ENCODE measurements at regions not wholly inside any gene's neighbourhood (a gene's known extent, or its start where the extent isn't known, plus 50 kb on each side); places are given as distances from the start of the nearest gene placed in this dataset.

DNA sequence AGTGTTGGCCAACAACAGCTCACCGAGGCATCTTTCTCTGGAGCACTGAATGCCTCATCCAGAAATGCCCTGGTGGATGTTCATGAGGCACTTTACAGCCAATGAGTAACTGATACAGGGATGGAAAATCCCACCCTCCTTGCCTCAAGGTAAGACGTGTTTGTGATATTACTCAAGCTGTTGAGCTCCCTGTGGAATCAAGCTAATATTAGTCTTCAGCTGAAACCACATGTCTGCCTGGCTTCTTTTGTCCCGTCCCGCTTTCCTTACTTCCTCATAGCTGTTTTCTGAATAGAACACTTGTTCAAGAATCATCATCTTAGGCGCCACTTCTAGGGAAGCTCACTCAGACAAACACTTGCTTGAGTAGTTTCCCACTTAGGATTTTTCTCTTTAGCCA is 422.4 kb downstream of the INHBA start:
- H3K27me3 ChIP-seq (ENCODE audit: control insufficient read depth, insufficient read depth, low read length) = no peaks in the 10 kb centered on the region
- no CpG with 5 or more reads among the region's 5 CpGs for WGBS (ENCODE audit: insufficient coverage, insufficient read length)

DNA sequence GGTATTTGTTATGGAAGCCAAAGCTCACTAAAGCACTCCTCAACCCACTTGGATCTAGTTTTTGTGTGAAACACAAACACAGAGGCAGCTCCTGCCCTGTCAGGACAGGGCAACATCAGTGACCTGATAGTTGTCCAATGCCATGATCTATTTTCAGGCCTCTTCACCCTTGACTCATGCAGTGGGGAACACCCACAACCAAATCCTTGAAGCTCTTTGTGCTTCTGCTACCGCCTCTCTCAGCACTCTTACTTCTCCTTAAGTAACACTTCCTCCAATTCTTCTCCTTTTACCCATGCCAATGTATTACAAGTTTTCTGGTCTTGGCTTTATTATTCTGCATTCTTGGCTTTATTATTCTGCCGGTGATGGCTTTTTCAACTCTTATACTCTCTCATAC is 425.3 kb downstream of the INHBA start:
- no peaks in the 10 kb centered on the region for H3K27me3 ChIP-seq (ENCODE audit: control insufficient read depth, insufficient read depth, low read length)
- H3K4me1 ChIP-seq (ENCODE audit: control insufficient read depth, insufficient read depth, low read length) = no peaks in the 10 kb centered on the region
- H3K9me3 ChIP-seq (ENCODE audit: control insufficient read depth, insufficient read depth, low read length) = no peaks in the 10 kb centered on the region
- no peak for DNase-seq (ENCODE audit: low read depth, low spot score)
- no peak overlapping the region for H3K4me3 ChIP-seq (ENCODE audit: low read length)
- no peaks in the 10 kb centered on the region for H3K36me3 ChIP-seq (ENCODE audit: control insufficient read depth, insufficient read depth, low read length)
- no CpG with 5 or more reads among the region's 2 CpGs for WGBS (ENCODE audit: insufficient coverage, insufficient read length)
- H3K27ac ChIP-seq (ENCODE audit: low read length) = no peak overlapping the region

More for the DNA sequence above, 422.4 kb downstream of the INHBA start:
- H3K4me3 ChIP-seq (ENCODE audit: low read length) = no peak overlapping the region
- H3K27ac ChIP-seq (ENCODE audit: low read length) = no peak overlapping the region
- no peaks in the 10 kb centered on the region for H3K36me3 ChIP-seq (ENCODE audit: control insufficient read depth, insufficient read depth, low read length)
- H3K9me3 ChIP-seq (ENCODE audit: control insufficient read depth, insufficient read depth, low read length) = no peaks in the 10 kb centered on the region
- H3K4me1 ChIP-seq (ENCODE audit: control insufficient read depth, insufficient read depth, low read length) = no peaks in the 10 kb centered on the region
- no peak for DNase-seq (ENCODE audit: low read depth, low spot score)

DNA sequence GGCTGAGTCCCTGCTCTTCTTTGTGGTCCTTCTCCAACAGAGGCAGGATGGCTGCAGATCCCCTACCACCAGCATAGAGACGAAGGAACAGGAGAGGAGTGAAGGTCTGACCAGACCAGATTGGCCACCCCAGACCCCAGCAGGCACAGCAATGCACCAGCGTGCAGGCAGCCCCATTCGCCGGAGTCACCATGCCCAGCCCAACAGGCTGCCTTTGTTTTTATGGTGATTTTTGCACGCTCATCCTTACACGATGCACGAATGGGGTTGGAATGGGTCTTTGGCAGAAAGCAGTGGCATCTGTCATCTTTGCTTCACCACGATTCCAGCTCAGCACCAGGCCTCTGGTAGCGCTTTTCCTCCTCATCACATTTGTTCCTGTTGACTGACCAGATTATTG is 427.6 kb downstream of the INHBA start:
- H3K27ac ChIP-seq (ENCODE audit: low read length) = no peak overlapping the region
- H3K9me3 ChIP-seq (ENCODE audit: control insufficient read depth, insufficient read depth, low read length) = no peaks in the 10 kb centered on the region
- WGBS (ENCODE audit: insufficient coverage, insufficient read length) = no CpG with 5 or more reads among the region's 9 CpGs
- no peaks in the 10 kb centered on the region for H3K27me3 ChIP-seq (ENCODE audit: control insufficient read depth, insufficient read depth, low read length)
- DNase-seq (ENCODE audit: low read depth, low spot score) = no peak
- H3K4me3 ChIP-seq (ENCODE audit: low read length) = no peak overlapping the region
- H3K4me1 ChIP-seq (ENCODE audit: control insufficient read depth, insufficient read depth, low read length) = no peaks in the 10 kb centered on the region
- no peaks in the 10 kb centered on the region for H3K36me3 ChIP-seq (ENCODE audit: control insufficient read depth, insufficient read depth, low read length)

DNA sequence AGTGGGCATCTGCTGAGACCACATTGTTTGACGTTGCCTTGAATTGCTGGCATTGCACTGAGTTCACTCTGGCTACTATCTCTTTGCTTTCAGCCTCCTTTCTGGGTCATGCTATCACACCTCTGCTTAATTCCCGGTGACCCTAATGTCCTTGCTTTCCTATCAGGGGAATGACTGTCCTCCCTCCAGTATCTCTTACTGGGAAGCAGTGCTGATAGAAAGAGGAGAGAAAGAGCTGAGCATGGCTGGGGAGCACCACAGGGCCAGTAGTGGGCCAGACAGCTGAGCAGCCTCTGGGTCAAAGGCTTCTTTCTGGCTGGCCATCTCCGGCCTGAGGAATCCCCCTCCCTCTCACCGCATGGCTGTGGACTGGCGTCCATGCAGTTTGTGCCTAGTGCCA is 428.7 kb downstream of the INHBA start:
- Histone ChIP-seq H3K4me3 (ENCODE audit: low read length) (no peak overlapping the region), H3K4me1 (ENCODE audit: control insufficient read depth, insufficient read depth, low read length) (no peaks in the 10 kb centered on the region), H3K36me3 (ENCODE audit: control insufficient read depth, insufficient read depth, low read length) (no peaks in the 10 kb centered on the region), H3K9me3 (ENCODE audit: control insufficient read depth, insufficient read depth, low read length) (no peaks in the 10 kb centered on the region), H3K27ac (ENCODE audit: low read length) (no peak overlapping the region), H3K27me3 (ENCODE audit: control insufficient read depth, insufficient read depth, low read length) (no peaks in the 10 kb centered on the region)
- no CpG with 5 or more reads among the region's 5 CpGs for WGBS (ENCODE audit: insufficient coverage, insufficient read length)
- no peak for DNase-seq (ENCODE audit: low read depth, low spot score)

DNA sequence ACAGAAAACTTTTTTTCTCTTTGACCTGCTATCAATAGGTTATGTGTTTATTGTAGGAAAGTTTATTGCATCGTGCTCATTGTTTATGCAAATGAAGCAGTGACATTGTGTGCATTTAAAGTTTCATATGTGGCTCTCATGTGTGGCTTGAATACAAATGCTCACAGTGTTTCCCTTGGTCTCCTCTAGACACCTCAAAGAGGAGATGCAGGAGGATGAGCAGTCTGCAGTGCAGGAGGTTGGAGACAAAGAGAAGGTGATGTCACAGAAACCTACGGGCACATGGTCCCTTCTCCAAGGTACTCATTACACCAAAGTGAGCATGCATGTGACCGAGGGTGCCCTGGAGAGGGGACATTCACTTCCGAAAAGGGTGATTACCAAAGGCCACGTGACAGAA is 430.2 kb downstream of the INHBA start:
- Histone ChIP-seq H3K9me3 (ENCODE audit: control insufficient read depth, insufficient read depth, low read length) (no peaks in the 10 kb centered on the region), H3K4me3 (ENCODE audit: low read length) (no peak overlapping the region), H3K27me3 (ENCODE audit: control insufficient read depth, insufficient read depth, low read length) (no peaks in the 10 kb centered on the region), H3K4me1 (ENCODE audit: control insufficient read depth, insufficient read depth, low read length) (no peaks in the 10 kb centered on the region), H3K27ac (ENCODE audit: low read length) (no peak overlapping the region), H3K36me3 (ENCODE audit: control insufficient read depth, insufficient read depth, low read length) (no peaks in the 10 kb centered on the region)
- WGBS (ENCODE audit: insufficient coverage, insufficient read length) = no CpG with 5 or more reads among the region's 5 CpGs
- DNase-seq (ENCODE audit: low read depth, low spot score) = no peak

DNA sequence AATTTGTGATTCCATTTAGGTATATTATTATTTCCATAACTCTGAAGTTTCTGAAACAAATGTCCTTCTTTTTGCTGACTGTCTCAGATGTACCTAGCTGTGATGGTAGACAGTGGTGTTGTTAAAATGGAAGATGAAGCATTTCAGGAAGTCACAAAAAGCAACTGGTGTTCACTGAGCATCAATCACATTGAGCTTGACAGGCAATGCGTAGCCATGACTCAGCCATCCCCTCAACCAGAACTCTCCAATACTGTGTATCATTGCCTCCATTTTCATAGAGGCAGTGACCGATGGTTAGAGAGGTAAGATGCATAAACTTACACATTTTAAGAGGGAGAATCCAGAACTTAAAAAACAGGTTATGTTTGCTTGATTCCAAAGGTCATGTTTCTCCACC is 434.0 kb downstream of the INHBA start:
- Histone ChIP-seq H3K4me1 (ENCODE audit: control insufficient read depth, insufficient read depth, low read length) (no peaks in the 10 kb centered on the region), H3K4me3 (ENCODE audit: low read length) (no peak overlapping the region), H3K9me3 (ENCODE audit: control insufficient read depth, insufficient read depth, low read length) (no peaks in the 10 kb centered on the region), H3K36me3 (ENCODE audit: control insufficient read depth, insufficient read depth, low read length) (no peaks in the 10 kb centered on the region), H3K27me3 (ENCODE audit: control insufficient read depth, insufficient read depth, low read length) (no peaks in the 10 kb centered on the region), H3K27ac (ENCODE audit: low read length) (no peak overlapping the region)
- WGBS (ENCODE audit: insufficient coverage, insufficient read length) = no CpG with 5 or more reads among the region's 2 CpGs
- DNase-seq (ENCODE audit: low read depth, low spot score) = no peak

DNA sequence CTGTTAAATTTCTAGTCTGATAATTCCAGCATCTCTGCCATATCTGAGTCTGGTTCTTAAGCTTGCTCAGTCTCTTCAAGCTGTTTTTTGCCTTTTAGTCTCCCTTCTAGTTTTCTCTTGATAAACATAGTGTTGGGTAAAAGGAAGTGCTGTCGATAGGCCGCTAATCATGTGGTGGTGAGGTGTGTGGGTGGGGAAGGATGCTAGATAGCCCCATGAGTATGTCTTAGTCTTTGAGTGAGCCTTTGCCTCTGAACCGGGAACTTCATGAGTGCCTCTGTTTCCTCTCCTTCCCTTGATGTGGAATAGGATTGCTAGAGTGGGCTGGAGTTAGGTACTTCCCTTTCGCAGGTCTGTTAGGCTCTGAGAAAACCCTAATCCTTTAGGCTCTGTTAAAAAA is 441.8 kb downstream of the INHBA start:
- Histone ChIP-seq H3K27ac (ENCODE audit: low read length) (no peak overlapping the region), H3K36me3 (ENCODE audit: control insufficient read depth, insufficient read depth, low read length) (no peaks in the 10 kb centered on the region), H3K27me3 (ENCODE audit: control insufficient read depth, insufficient read depth, low read length) (no peaks in the 10 kb centered on the region), H3K4me1 (ENCODE audit: control insufficient read depth, insufficient read depth, low read length) (no peaks in the 10 kb centered on the region), H3K9me3 (ENCODE audit: control insufficient read depth, insufficient read depth, low read length) (no peaks in the 10 kb centered on the region), H3K4me3 (ENCODE audit: low read length) (no peak overlapping the region)
- WGBS (ENCODE audit: insufficient coverage, insufficient read length) = no CpG with 5 or more reads among the region's 4 CpGs
- DNase-seq (ENCODE audit: low read depth, low spot score) = no peak

DNA sequence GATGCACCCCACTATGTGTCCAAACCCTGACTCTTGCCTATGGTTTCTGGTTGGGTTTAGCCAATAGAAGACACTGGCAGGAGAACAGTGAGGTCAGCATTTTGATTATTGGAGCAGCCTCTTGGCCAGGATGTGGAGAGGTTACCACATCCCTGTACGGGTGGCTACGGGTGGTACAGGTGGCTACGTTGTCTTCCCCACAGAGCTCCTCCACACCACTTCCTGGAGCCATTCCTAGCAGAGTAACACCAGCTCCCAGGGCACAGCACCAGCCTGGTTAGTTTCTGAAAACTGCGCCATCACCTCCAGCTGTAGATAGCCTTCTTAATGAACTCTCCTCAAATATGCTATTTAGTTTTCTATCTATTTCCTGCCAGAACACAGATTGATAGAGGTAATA is 445.2 kb downstream of the INHBA start:
- no CpG with 5 or more reads among the region's 4 CpGs for WGBS (ENCODE audit: insufficient coverage, insufficient read length)
- Histone ChIP-seq H3K27ac (ENCODE audit: low read length) (no peak overlapping the region), H3K36me3 (ENCODE audit: control insufficient read depth, insufficient read depth, low read length) (no peaks in the 10 kb centered on the region), H3K4me3 (ENCODE audit: low read length) (no peak overlapping the region), H3K4me1 (ENCODE audit: control insufficient read depth, insufficient read depth, low read length) (no peaks in the 10 kb centered on the region), H3K9me3 (ENCODE audit: control insufficient read depth, insufficient read depth, low read length) (no peaks in the 10 kb centered on the region), H3K27me3 (ENCODE audit: control insufficient read depth, insufficient read depth, low read length) (no peaks in the 10 kb centered on the region)
- DNase-seq (ENCODE audit: low read depth, low spot score) = no peak

DNA sequence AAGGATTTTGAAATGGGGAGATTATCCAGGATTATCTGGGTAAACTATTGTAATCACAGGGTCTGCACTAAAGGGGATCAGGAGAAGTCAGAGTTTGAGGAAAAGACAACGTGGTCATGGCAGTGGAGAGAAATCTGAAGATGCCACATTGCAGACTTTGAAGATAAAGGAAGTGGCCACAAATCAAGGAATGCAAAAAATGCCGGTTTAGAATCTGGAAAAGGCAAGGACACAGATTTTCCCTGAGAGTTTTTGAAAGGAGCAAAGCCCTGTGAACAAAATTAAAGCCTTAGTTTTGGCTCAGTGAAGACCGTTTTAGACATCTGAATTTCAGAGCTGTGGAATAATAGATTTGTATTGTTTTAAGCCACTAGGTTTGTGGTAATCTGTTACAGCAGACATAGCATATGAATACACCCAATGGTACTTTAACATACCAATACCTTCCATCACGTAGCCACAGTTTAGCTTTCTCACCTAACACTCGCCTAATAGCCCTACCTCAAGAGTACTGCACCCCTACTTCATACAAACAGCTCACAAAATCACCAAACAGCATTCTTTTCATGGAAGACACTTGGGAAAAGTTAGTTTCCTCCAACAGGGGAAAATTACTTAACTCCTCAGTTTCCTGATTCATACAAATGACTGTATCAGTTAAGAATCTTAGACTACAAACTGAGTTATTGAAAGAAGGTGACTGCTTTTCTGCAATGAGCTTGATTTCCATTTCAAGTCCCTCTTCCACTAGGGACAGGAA is 446.5 kb downstream of the INHBA start:
- H3K36me3 ChIP-seq (ENCODE audit: control insufficient read depth, insufficient read depth, low read length) = no peaks in the 10 kb centered on the region
- no peak overlapping the region for H3K27ac ChIP-seq (ENCODE audit: low read length)
- DNase-seq (ENCODE audit: low read depth, low spot score) = no peak
- no peaks in the 10 kb centered on the region for H3K9me3 ChIP-seq (ENCODE audit: control insufficient read depth, insufficient read depth, low read length)
- H3K27me3 ChIP-seq (ENCODE audit: control insufficient read depth, insufficient read depth, low read length) = no peaks in the 10 kb centered on the region
- WGBS (ENCODE audit: insufficient coverage, insufficient read length) = no CpG with 5 or more reads among the region's 5 CpGs
- H3K4me1 ChIP-seq (ENCODE audit: control insufficient read depth, insufficient read depth, low read length) = no peaks in the 10 kb centered on the region
- no peak overlapping the region for H3K4me3 ChIP-seq (ENCODE audit: low read length)

DNA sequence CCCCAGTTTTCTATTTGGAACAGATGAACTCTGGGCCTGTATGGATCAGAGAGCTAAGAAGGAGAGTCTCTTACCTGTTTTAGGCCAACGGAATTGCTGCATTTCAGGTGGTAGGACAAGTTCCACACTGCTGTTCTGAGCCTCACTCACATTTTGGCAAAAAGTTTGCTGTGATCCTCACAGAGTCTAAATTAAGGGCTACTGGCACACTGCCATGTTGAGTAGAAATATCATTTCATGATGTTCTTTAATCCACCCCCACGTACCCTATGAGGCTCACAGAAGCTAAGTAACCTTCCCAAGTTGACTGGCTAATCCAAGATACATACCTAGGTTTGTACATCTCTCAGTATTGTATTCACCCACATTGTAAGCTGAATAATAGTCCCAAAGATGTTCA is 447.2 kb downstream of the INHBA start:
- Histone ChIP-seq H3K4me3 (ENCODE audit: low read length) (no peak overlapping the region), H3K36me3 (ENCODE audit: control insufficient read depth, insufficient read depth, low read length) (no peaks in the 10 kb centered on the region), H3K9me3 (ENCODE audit: control insufficient read depth, insufficient read depth, low read length) (no peaks in the 10 kb centered on the region), H3K4me1 (ENCODE audit: control insufficient read depth, insufficient read depth, low read length) (no peaks in the 10 kb centered on the region), H3K27ac (ENCODE audit: low read length) (no peak overlapping the region), H3K27me3 (ENCODE audit: control insufficient read depth, insufficient read depth, low read length) (no peaks in the 10 kb centered on the region)
- WGBS (ENCODE audit: insufficient coverage, insufficient read length) = no CpG with 5 or more reads among the region's 2 CpGs
- DNase-seq (ENCODE audit: low read depth, low spot score) = no peak

DNA sequence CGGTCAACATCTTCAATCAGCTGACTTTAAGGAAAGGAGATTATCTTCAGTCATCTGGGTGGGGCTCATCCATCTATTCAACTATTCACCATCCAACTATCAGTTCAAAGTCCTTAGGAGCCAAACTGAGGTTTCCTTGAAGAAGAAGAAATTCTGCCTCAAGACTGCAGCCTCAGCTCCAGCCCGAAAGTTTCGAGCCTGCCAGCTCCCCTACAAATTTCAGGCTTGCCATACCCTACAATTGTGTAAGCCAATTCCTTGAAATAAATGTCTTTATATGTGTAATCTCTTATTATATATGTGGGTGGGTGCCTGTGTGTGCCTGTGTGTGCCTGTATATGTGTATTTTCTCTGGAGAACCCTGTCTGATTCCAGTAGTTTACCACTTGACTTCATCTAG is 447.8 kb downstream of the INHBA start:
- no CpG with 5 or more reads among the region's 3 CpGs for WGBS (ENCODE audit: insufficient coverage, insufficient read length)
- no peaks in the 10 kb centered on the region for H3K36me3 ChIP-seq (ENCODE audit: control insufficient read depth, insufficient read depth, low read length)
- no peak overlapping the region for H3K27ac ChIP-seq (ENCODE audit: low read length)

More for the DNA sequence above, 447.8 kb downstream of the INHBA start:
- Histone ChIP-seq H3K9me3 (ENCODE audit: control insufficient read depth, insufficient read depth, low read length) (no peaks in the 10 kb centered on the region), H3K27me3 (ENCODE audit: control insufficient read depth, insufficient read depth, low read length) (no peaks in the 10 kb centered on the region), H3K4me1 (ENCODE audit: control insufficient read depth, insufficient read depth, low read length) (no peaks in the 10 kb centered on the region), H3K4me3 (ENCODE audit: low read length) (no peak overlapping the region)
- DNase-seq (ENCODE audit: low read depth, low spot score) = no peak

All from iPS DF 6.9 (cell line).